Lower leg skin (tissue), 4 donors: ENCODE measurements at regions not wholly inside any gene's neighbourhood (a gene's known extent, or its start where the extent isn't known, plus 50 kb on each side); places are given as distances from the start of the nearest gene placed in this dataset.

ENCODE experiments used
- DNase-seq, 2 donors: peaks; one replicate each; pipeline ENCODE4 v3.0.0-alpha.2; 2019; ENCODE audit warnings: low spot score in 2 of 2
- H3K4me3 ChIP-seq: fragments of 200-600 bp; sonication (generic); 2 replicates; pipeline ENCODE4 v1.5.1; 2017; ENCODE audit warnings: mild to moderate bottlenecking, low read depth; ENCODE audit not compliant: poor library complexity, severe bottlenecking
- CTCF ChIP-seq, 3 donors: fragments of 450-650 bp; IDR thresholded peaks; one replicate each; pipeline ENCODE4 v1.5.1; 2016; ENCODE audit warnings: antibody characterized with exemption in 3 of 3, mild to moderate bottlenecking in 3 of 3, moderate library complexity in 2 of 3
- POLR2A ChIP-seq, 2 donors: fragments of 450-650 bp; IDR thresholded peaks; one replicate each; pipeline ENCODE4 v1.6.1; 2016 to 2017; ENCODE audit warnings: antibody characterized with exemption in 2 of 2, mild to moderate bottlenecking in 1 of 2, moderate library complexity in 1 of 2
- WGBS, 2 donors: methylation state at CpG; one replicate each; pipeline ENCODE4 v1.1.5; 2018; 5-methylcytosine and 5-hydroxymethylcytosine counted together
- intact Hi-C: fragments of 100-400 bp; cut with DNase I; formaldehyde crosslinking; loops from one replicate; pipeline ENCODE4 v1.15.0; 2023; ENCODE audit warnings: low total_unique reads

- intact Hi-C loops = no loop called here
- 60% methylated on average over 4 of the region's 4 CpGs for WGBS, 2 donors
- no peak for TF ChIP-seq CTCF (IDR thresholded peaks at IDR 0.05)
Measured at GRCh38 chr4:186915816-186916215, 192.2 kb upstream of the FAT1 start.

GRCh38 chr4:186917136-186917535, 193.5 kb upstream of the FAT1 start:
- no peak overlapping the region for H3K4me3 ChIP-seq
- intact Hi-C loops = no loop called here
- DNase-seq = no peak
- TF ChIP-seq CTCF (IDR thresholded peaks at IDR 0.05) (no peak), POLR2A (IDR thresholded peaks at IDR 0.05) (no peak)

More at GRCh38 chr4:186915816-186916215, 192.2 kb upstream of the FAT1 start:
- no peak overlapping the region for H3K4me3 ChIP-seq
- no peak for DNase-seq

GRCh38 chr4:186918466-186918865, 194.8 kb upstream of the FAT1 start:
- DNase-seq = no peak
- no peak overlapping the region for H3K4me3 ChIP-seq
- WGBS, 2 donors = 58 to 68% methylated on average over 3 of the region's 3 CpGs
- TF ChIP-seq CTCF (IDR thresholded peaks at IDR 0.05) (no peak), POLR2A (IDR thresholded peaks at IDR 0.05) (no peak)
- intact Hi-C loops = no loop called here

GRCh38 chr4:186919340-186919739, 195.7 kb upstream of the FAT1 start:
- intact Hi-C loops = no loop called here
- WGBS, 2 donors = 81 to 89% methylated on average over 16 of the region's 16 CpGs
- no peak for TF ChIP-seq CTCF (IDR thresholded peaks at IDR 0.05)
- TF ChIP-seq POLR2A (IDR thresholded peaks at IDR 0.05) = no peak

GRCh38 chr4:186920483-186920882, 196.8 kb upstream of the FAT1 start:
- intact Hi-C loops = no loop called here
- TF ChIP-seq CTCF (IDR thresholded peaks at IDR 0.05) (no peak), POLR2A (IDR thresholded peaks at IDR 0.05) (no peak)
- H3K4me3 ChIP-seq = no peak overlapping the region
- DNase-seq = no peak
- 54 to 66% methylated on average over 2 of the region's 2 CpGs for WGBS, 2 donors

More at GRCh38 chr4:186919340-186919739, 195.7 kb upstream of the FAT1 start:
- DNase-seq = no peak
- no peak overlapping the region for H3K4me3 ChIP-seq

- 68 to 83% methylated on average over 5 of the region's 5 CpGs for WGBS, 2 donors
- no peak for DNase-seq
- TF ChIP-seq POLR2A (IDR thresholded peaks at IDR 0.05) (no peak), CTCF (IDR thresholded peaks at IDR 0.05) (no peak)
- no peak overlapping the region for H3K4me3 ChIP-seq
- intact Hi-C loops = no loop called here
Measured at GRCh38 chr4:186920992-186921391, 197.3 kb upstream of the FAT1 start.
